ENCODE measurements at regions not wholly inside any gene's neighbourhood (a gene's known extent, or its start where the extent isn't known, plus 50 kb on each side); places are given as distances from the start of the nearest gene placed in this dataset.

GRCh38 chrX:94041881-94042280 is 367.9 kb downstream of the FAM133A start:
- Histone ChIP-seq H3K36me3 (ENCODE audit: insufficient read depth, low read depth, low read length) (no peaks in the 10 kb centered on the region), H3K4me1 (ENCODE audit: insufficient read depth, low read length) (peaks cover 3% of the 10 kb centered on the region; the same call in 1 of the 2 replicates), H3K27ac (ENCODE audit: low read length) (no peak overlapping the region), H3K9me3 (ENCODE audit: insufficient read depth, low read depth, low read length) (no peaks in the 10 kb centered on the region), H3K9ac (ENCODE audit: low read depth, low read length) (no peak overlapping the region), H3K4me3 (ENCODE audit: low read length) (no peak overlapping the region), H3K27me3 (ENCODE audit: insufficient read depth, low read length) (no peaks in the 10 kb centered on the region)

GRCh38 chrX:94045724-94046123 is 371.7 kb downstream of the FAM133A start:
- H3K36me3 ChIP-seq (ENCODE audit: insufficient read depth, low read depth, low read length): no peaks in the 10 kb centered on the region
- no peak overlapping the region for H3K4me3 ChIP-seq (ENCODE audit: low read length)
- H3K27me3 ChIP-seq (ENCODE audit: insufficient read depth, low read length): no peaks in the 10 kb centered on the region
- H3K27ac ChIP-seq (ENCODE audit: low read length): no peak overlapping the region
- no peaks in the 10 kb centered on the region for H3K9me3 ChIP-seq (ENCODE audit: insufficient read depth, low read depth, low read length)
- no peak overlapping the region for H3K9ac ChIP-seq (ENCODE audit: low read depth, low read length)
- peaks cover 21% of the 10 kb centered on the region; the same call in 1 of the 2 replicates for H3K4me1 ChIP-seq (ENCODE audit: insufficient read depth, low read length)

GRCh38 chrX:94051926-94052325 is 377.9 kb downstream of the FAM133A start:
- H3K9me3 ChIP-seq (ENCODE audit: insufficient read depth, low read depth, low read length): no peaks in the 10 kb centered on the region
- no peak overlapping the region for H3K27ac ChIP-seq (ENCODE audit: low read length)
- H3K4me1 ChIP-seq (ENCODE audit: insufficient read depth, low read length): peaks cover 18% of the 10 kb centered on the region; the same call in 1 of the 2 replicates
- no peaks in the 10 kb centered on the region for H3K36me3 ChIP-seq (ENCODE audit: insufficient read depth, low read depth, low read length)
- peak overlapping the region; percentile 67; the same call in 1 of the 2 replicates for H3K9ac ChIP-seq (ENCODE audit: low read depth, low read length)
- no peaks in the 10 kb centered on the region for H3K27me3 ChIP-seq (ENCODE audit: insufficient read depth, low read length)
- H3K4me3 ChIP-seq (ENCODE audit: low read length): no peak overlapping the region

GRCh38 chrX:94053575-94053974 is 379.6 kb downstream of the FAM133A start:
- H3K27me3 ChIP-seq (ENCODE audit: insufficient read depth, low read length): no peaks in the 10 kb centered on the region

GRCh38 chrX:94057385-94057784 is 383.4 kb downstream of the FAM133A start:
- Histone ChIP-seq H3K27ac (ENCODE audit: low read length) (no peak overlapping the region), H3K4me3 (ENCODE audit: low read length) (no peak overlapping the region), H3K27me3 (ENCODE audit: insufficient read depth, low read length) (no peaks in the 10 kb centered on the region), H3K4me1 (ENCODE audit: insufficient read depth, low read length) (no peaks in the 10 kb centered on the region), H3K9ac (ENCODE audit: low read depth, low read length) (no peak overlapping the region), H3K9me3 (ENCODE audit: insufficient read depth, low read depth, low read length) (no peaks in the 10 kb centered on the region), H3K36me3 (ENCODE audit: insufficient read depth, low read depth, low read length) (no peaks in the 10 kb centered on the region)

More at GRCh38 chrX:94053575-94053974, 379.6 kb downstream of the FAM133A start:
- H3K27ac ChIP-seq (ENCODE audit: low read length): no peak overlapping the region
- H3K4me3 ChIP-seq (ENCODE audit: low read length): no peak overlapping the region
- no peak overlapping the region for H3K9ac ChIP-seq (ENCODE audit: low read depth, low read length)
- H3K9me3 ChIP-seq (ENCODE audit: insufficient read depth, low read depth, low read length): no peaks in the 10 kb centered on the region
- no peaks in the 10 kb centered on the region for H3K36me3 ChIP-seq (ENCODE audit: insufficient read depth, low read depth, low read length)
- peaks cover 18% of the 10 kb centered on the region; the same call in 1 of the 2 replicates for H3K4me1 ChIP-seq (ENCODE audit: insufficient read depth, low read length)

- Histone ChIP-seq H3K36me3 (ENCODE audit: insufficient read depth, low read depth, low read length) (no peaks in the 10 kb centered on the region), H3K9ac (ENCODE audit: low read depth, low read length) (no peak overlapping the region), H3K27ac (ENCODE audit: low read length) (no peak overlapping the region), H3K9me3 (ENCODE audit: insufficient read depth, low read depth, low read length) (no peaks in the 10 kb centered on the region), H3K27me3 (ENCODE audit: insufficient read depth, low read length) (no peaks in the 10 kb centered on the region), H3K4me1 (ENCODE audit: insufficient read depth, low read length) (no peaks in the 10 kb centered on the region), H3K4me3 (ENCODE audit: low read length) (no peak overlapping the region)
Measured at GRCh38 chrX:94058728-94059382, 384.8 kb downstream of the FAM133A start.

GRCh38 chrX:94065091-94065490 is 391.1 kb downstream of the FAM133A start:
- Histone ChIP-seq H3K4me1 (ENCODE audit: insufficient read depth, low read length) (no peaks in the 10 kb centered on the region), H3K36me3 (ENCODE audit: insufficient read depth, low read depth, low read length) (no peaks in the 10 kb centered on the region), H3K27ac (ENCODE audit: low read length) (no peak overlapping the region), H3K9me3 (ENCODE audit: insufficient read depth, low read depth, low read length) (no peaks in the 10 kb centered on the region), H3K27me3 (ENCODE audit: insufficient read depth, low read length) (no peaks in the 10 kb centered on the region), H3K9ac (ENCODE audit: low read depth, low read length) (no peak overlapping the region), H3K4me3 (ENCODE audit: low read length) (no peak overlapping the region)

GRCh38 chrX:94089149-94089548 is 415.1 kb downstream of the FAM133A start:
- no peak overlapping the region for H3K4me3 ChIP-seq (ENCODE audit: low read length)
- no peaks in the 10 kb centered on the region for H3K4me1 ChIP-seq (ENCODE audit: insufficient read depth, low read length)
- H3K9ac ChIP-seq (ENCODE audit: low read depth, low read length): no peak overlapping the region
- no peak overlapping the region for H3K27ac ChIP-seq (ENCODE audit: low read length)
- H3K9me3 ChIP-seq (ENCODE audit: insufficient read depth, low read depth, low read length): no peaks in the 10 kb centered on the region
- H3K36me3 ChIP-seq (ENCODE audit: insufficient read depth, low read depth, low read length): no peaks in the 10 kb centered on the region
- no peaks in the 10 kb centered on the region for H3K27me3 ChIP-seq (ENCODE audit: insufficient read depth, low read length)

GRCh38 chrX:94097868-94098267 is 423.9 kb downstream of the FAM133A start:
- Histone ChIP-seq H3K4me1 (ENCODE audit: insufficient read depth, low read length) (no peaks in the 10 kb centered on the region), H3K36me3 (ENCODE audit: insufficient read depth, low read depth, low read length) (no peaks in the 10 kb centered on the region), H3K9ac (ENCODE audit: low read depth, low read length) (no peak overlapping the region), H3K4me3 (ENCODE audit: low read length) (no peak overlapping the region), H3K27ac (ENCODE audit: low read length) (no peak overlapping the region), H3K9me3 (ENCODE audit: insufficient read depth, low read depth, low read length) (no peaks in the 10 kb centered on the region), H3K27me3 (ENCODE audit: insufficient read depth, low read length) (no peaks in the 10 kb centered on the region)

- no peaks in the 10 kb centered on the region for H3K9me3 ChIP-seq (ENCODE audit: insufficient read depth, low read depth, low read length)
- H3K27me3 ChIP-seq (ENCODE audit: insufficient read depth, low read length): no peaks in the 10 kb centered on the region
- no peak overlapping the region for H3K4me3 ChIP-seq (ENCODE audit: low read length)
- H3K9ac ChIP-seq (ENCODE audit: low read depth, low read length): no peak overlapping the region
- H3K4me1 ChIP-seq (ENCODE audit: insufficient read depth, low read length): no peaks in the 10 kb centered on the region
- no peaks in the 10 kb centered on the region for H3K36me3 ChIP-seq (ENCODE audit: insufficient read depth, low read depth, low read length)
- H3K27ac ChIP-seq (ENCODE audit: low read length): no peak overlapping the region
Measured at GRCh38 chrX:94107981-94108380, 434.0 kb downstream of the FAM133A start.

- Histone ChIP-seq H3K4me1 (ENCODE audit: insufficient read depth, low read length) (no peaks in the 10 kb centered on the region), H3K27ac (ENCODE audit: low read length) (no peak overlapping the region), H3K27me3 (ENCODE audit: insufficient read depth, low read length) (no peaks in the 10 kb centered on the region), H3K4me3 (ENCODE audit: low read length) (no peak overlapping the region), H3K9me3 (ENCODE audit: insufficient read depth, low read depth, low read length) (no peaks in the 10 kb centered on the region), H3K36me3 (ENCODE audit: insufficient read depth, low read depth, low read length) (no peaks in the 10 kb centered on the region), H3K9ac (ENCODE audit: low read depth, low read length) (no peak overlapping the region)
Measured at GRCh38 chrX:94114362-94114761, 440.4 kb downstream of the FAM133A start.

GRCh38 chrX:94121799-94122198 is 447.8 kb downstream of the FAM133A start:
- H3K4me1 ChIP-seq (ENCODE audit: insufficient read depth, low read length): no peaks in the 10 kb centered on the region
- no peak overlapping the region for H3K27ac ChIP-seq (ENCODE audit: low read length)
- no peak overlapping the region for H3K4me3 ChIP-seq (ENCODE audit: low read length)
- no peaks in the 10 kb centered on the region for H3K9me3 ChIP-seq (ENCODE audit: insufficient read depth, low read depth, low read length)
- no peaks in the 10 kb centered on the region for H3K36me3 ChIP-seq (ENCODE audit: insufficient read depth, low read depth, low read length)
- no peak overlapping the region for H3K9ac ChIP-seq (ENCODE audit: low read depth, low read length)
- no peaks in the 10 kb centered on the region for H3K27me3 ChIP-seq (ENCODE audit: insufficient read depth, low read length)
